GM19395 (cell line): ENCODE measurements at regions not wholly inside any gene's neighbourhood (a gene's known extent, or its start where the extent isn't known, plus 50 kb on each side); places are given as distances from the start of the nearest gene placed in this dataset.
A peak's percentile ranks its signal among the peaks of the same experiment; 100 is the strongest.
"Not testable (repeated sequence)": the region's sequence is repeated elsewhere in the genome, so short reads cannot be mapped to it uniquely, and the experiment has no call there.

Experiments
- ATAC-seq: cut with Tn5 transposase; IDR thresholded peaks from one replicate; pipeline ENCODE4 v1.9.1; 2021; ENCODE audit warnings: mild to moderate bottlenecking, moderate library complexity; ENCODE audit not compliant: unreplicated experiment

DNA sequence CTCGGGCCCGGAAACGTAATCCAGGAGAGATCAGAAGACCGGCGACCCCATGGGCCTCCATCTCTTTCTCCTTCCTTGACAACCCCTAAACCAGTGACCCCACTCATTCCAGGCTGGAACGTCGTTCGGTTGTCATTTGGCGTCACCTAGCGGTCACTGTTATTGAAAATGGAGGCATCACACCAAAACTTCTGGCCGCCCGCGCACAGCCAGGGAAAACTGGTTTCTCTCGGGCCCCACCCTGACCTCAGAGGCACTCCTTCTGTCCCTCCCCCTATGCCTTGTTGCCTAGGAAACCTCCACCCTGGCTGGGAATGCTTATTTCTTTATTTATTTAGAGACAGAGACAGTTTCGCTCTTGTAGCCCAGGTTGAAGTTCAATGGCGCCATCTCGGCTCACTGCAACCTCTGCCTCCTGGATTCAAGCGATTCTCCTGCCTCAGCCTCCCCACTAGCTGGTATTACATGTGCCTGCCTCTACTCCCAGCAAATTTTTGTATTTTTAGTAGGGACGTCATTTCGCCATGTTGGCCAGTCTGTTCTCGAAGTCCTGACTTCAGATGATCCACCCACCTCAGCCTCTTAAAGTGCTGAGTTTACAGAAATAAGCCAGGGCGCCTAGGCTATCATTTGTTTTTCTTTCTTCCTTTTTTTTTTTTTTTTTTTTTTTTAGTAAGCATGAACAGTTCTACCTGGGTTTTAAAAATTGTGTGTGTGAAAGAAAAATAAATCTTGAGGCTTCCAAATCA lies 2144.1 kb upstream of the TPTE start:
- ATAC-seq, result peak; percentile 54

DNA sequence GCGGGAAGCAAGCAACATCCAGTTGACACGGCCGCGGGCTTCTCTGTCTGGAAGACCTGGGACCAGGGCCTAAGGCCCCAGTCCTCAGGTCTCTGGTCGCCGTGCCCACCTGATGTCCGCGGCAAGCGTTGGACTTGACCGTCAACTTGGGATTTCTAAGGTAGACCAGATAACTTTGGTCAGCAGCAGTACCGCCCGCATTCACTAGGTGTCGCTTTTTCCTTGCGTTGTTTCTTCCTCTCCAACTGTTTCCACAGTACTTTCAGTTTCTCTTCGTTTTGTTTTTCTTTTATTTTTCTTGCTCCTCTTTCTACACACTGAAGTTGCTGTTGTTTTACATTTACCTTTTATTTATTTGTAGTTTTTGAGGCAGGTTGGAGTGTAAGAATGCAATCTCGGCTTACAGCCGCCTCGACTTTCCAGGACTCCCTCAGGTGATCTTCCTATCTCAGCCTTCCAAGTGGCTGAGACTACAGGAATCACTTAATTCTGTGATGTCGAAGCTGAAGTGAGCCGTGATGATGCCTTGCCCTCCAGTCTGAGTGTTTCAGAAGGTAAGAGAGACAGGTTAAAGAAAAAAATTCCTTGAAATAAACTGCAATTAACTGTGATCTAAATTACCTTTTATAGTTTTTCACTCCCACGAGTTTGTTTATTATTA lies 2140.8 kb upstream of the TPTE start:
- ATAC-seq, result peak; percentile 58

DNA sequence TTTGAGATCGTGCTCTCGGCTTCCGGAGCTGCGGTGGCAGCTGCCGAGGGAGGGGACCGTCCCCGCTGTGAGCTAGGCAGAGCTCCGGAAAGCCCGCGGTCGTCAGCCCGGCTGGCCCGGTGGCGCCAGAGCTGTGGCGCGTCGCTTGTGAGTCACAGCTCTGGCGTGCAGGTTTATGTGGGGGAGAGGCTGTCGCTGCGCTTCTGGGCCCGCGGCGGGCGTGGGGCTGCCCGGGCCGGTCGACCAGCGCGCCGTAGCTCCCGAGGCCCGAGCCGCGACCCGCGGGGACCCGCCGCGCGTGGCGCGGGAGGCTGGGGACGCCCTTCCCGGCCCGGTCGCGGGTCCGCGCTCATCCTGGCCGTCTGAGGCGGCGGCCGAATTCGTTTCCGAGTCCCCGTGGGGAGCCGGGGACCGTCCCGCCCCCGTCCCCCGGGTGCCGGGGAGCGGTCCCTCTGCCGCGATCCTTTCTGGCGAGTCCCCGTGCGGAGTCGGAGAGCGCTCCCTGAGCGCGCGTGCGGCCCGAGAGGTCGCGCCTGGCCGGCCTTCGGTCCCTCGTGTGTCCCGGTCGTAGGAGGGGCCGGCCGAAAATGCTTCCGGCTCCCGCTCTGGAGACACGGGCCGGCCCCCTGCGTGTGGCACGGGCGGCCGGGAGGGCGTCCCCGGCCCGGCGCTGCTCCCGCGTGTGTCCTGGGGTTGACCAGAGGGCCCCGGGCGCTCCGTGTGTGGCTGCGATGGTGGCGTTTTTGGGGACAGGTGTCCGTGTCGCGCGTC lies 2133.0 kb upstream of the TPTE start:
- ATAC-seq, result peak; percentile 75

- ATAC-seq, result not testable (repeated sequence)
Observed at GRCh38 chr21:8388940-8389238, 2132.5 kb upstream of the TPTE start.

GRCh38 chr21:8390550-8391171 lies 2130.7 kb upstream of the TPTE start:
- ATAC-seq, result not testable (repeated sequence)

DNA sequence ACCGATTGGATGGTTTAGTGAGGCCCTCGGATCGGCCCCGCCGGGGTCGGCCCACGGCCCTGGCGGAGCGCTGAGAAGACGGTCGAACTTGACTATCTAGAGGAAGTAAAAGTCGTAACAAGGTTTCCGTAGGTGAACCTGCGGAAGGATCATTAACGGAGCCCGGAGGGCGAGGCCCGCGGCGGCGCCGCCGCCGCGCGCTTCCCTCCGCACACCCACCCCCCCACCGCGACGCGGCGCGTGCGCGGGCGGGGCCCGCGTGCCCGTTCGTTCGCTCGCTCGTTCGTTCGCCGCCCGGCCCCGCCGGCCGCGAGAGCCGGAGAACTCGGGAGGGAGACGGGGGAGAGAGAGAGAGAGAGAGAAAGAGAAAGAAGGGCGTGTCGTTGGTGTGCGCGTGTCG lies 2127.0 kb upstream of the TPTE start:
- ATAC-seq, result not testable (repeated sequence)

DNA sequence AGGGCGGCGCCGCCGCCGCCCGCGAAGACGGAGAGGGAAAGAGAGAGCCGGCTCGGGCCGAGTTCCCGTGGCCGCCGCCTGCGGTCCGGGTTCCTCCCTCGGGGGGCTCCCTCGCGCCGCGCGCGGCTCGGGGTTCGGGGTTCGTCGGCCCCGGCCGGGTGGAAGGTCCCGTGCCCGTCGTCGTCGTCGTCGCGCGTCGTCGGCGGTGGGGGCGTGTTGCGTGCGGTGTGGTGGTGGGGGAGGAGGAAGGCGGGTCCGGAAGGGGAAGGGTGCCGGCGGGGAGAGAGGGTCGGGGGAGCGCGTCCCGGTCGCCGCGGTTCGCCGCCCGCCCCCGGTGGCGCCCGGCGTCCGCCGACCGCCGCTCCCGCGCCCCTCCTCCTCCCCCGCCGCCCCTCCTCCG lies 2125.4 kb upstream of the TPTE start:
- not testable (repeated sequence) for ATAC-seq

DNA sequence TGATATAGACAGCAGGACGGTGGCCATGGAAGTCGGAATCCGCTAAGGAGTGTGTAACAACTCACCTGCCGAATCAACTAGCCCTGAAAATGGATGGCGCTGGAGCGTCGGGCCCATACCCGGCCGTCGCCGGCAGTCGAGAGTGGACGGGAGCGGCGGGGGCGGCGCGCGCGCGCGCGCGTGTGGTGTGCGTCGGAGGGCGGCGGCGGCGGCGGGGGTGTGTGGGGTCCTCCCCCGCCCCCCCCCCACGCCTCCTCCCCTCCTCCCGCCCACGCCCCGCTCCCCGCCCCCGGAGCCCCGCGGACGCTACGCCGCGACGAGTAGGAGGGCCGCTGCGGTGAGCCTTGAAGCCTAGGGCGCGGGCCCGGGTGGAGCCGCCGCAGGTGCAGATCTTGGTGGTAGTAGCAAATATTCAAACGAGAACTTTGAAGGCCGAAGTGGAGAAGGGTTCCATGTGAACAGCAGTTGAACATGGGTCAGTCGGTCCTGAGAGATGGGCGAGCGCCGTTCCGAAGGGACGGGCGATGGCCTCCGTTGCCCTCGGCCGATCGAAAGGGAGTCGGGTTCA lies 2122.4 kb upstream of the TPTE start:
- not testable (repeated sequence) for ATAC-seq

- not testable (repeated sequence) for ATAC-seq
Observed at GRCh38 chr21:8399866-8400265, 2121.5 kb upstream of the TPTE start.

DNA sequence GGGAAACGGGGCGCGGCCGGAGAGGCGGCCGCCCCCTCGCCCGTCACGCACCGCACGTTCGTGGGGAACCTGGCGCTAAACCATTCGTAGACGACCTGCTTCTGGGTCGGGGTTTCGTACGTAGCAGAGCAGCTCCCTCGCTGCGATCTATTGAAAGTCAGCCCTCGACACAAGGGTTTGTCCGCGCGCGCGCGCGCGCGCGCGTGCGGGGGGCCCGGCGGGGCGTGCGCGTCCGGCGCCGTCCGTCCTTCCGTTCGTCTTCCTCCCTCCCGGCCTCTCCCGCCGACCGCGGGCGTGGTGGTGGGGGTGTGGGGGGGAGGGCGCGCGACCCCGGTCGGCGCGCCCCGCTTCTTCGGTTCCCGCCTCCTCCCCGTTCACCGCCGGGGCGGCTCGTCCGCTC lies 2119.6 kb upstream of the TPTE start:
- ATAC-seq, result not testable (repeated sequence)

GRCh38 chr21:8406331-8406730 lies 2115.1 kb upstream of the TPTE start:
- not testable (repeated sequence) for ATAC-seq

- ATAC-seq, result not testable (repeated sequence)
Observed at GRCh38 chr21:8411139-8411671, 2110.2 kb upstream of the TPTE start.

- peak; percentile 83 for ATAC-seq
Observed at GRCh38 chr21:8419925-8420560, 2101.3 kb upstream of the TPTE start.

DNA sequence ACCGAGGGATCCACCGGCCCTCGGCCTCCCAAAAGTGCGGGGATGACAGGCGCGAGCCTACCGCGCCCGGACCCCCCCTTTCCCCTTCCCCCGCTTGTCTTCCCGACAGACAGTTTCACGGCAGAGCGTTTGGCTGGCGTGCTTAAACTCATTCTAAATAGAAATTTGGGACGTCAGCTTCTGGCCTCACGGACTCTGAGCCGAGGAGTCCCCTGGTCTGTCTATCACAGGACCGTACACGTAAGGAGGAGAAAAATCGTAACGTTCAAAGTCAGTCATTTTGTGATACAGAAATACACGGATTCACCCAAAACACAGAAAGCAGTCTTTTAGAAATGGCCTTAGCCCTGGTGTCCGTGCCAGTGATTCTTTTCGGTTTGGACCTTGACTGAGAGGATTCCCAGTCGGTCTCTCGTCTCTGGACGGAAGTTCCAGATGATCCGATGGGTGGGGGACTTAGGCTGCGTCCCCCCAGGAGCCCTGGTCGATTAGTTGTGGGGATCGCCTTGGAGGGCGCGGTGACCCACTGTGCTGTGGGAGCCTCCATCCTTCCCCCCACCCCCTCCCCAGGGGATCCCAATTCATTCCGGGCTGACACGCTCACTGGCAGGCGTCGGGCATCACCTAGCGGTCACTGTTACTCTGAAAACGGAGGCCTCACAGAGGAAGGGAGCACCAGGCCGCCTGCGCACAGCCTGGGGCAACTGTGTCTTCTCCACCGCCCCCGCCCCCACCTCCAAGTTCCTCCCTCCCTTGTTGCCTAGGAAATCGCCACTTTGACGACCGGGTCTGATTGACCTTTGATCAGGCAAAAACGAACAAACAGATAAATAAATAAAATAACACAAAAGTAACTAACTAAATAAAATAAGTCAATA lies 2093.4 kb upstream of the TPTE start:
- peak; percentile 43 for ATAC-seq

DNA sequence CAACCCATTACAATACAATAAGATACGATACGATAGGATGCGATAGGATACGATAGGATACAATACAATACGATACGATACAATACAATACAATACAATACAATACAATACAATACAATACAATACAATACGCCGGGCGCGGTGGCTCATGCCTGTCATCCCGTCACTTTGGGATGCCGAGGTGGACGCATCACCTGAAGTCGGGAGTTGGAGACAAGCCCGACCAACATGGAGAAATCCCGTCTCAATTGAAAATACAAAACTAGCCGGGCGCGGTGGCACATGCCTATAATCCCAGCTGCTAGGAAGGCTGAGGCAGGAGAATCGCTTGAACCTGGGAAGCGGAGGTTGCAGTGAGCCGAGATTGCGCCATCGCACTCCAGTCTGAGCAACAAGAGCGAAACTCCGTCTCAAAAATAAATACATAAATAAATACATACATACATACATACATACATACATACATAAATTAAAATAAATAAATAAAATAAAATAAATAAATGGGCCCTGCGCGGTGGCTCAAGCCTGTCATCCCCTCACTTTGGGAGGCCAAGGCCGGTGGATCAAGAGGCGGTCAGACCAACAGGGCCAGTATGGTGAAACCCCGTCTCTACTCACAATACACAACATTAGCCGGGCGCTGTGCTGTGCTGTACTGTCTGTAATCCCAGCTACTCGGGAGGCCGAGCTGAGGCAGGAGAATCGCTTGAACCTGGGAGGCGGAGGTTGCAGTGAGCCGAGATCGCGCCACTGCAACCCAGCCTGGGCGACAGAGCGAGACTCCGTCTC lies 2092.5 kb upstream of the TPTE start:
- peak; percentile 76 for ATAC-seq

DNA sequence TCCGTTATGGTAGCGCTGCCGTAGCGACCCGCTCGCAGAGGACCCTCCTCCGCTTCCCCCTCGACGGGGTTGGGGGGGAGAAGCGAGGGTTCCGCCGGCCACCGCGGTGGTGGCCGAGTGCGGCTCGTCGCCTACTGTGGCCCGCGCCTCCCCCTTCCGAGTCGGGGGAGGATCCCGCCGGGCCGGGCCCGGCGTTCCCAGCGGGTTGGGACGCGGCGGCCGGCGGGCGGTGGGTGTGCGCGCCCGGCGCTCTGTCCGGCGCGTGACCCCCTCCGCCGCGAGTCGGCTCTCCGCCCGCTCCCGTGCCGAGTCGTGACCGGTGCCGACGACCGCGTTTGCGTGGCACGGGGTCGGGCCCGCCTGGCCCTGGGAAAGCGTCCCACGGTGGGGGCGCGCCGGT lies 2086.7 kb upstream of the TPTE start:
- not testable (repeated sequence) for ATAC-seq

DNA sequence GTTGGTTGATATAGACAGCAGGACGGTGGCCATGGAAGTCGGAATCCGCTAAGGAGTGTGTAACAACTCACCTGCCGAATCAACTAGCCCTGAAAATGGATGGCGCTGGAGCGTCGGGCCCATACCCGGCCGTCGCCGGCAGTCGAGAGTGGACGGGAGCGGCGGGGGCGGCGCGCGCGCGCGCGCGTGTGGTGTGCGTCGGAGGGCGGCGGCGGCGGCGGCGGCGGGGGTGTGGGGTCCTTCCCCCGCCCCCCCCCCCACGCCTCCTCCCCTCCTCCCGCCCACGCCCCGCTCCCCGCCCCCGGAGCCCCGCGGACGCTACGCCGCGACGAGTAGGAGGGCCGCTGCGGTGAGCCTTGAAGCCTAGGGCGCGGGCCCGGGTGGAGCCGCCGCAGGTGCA lies 2078.3 kb upstream of the TPTE start:
- ATAC-seq, result not testable (repeated sequence)

DNA sequence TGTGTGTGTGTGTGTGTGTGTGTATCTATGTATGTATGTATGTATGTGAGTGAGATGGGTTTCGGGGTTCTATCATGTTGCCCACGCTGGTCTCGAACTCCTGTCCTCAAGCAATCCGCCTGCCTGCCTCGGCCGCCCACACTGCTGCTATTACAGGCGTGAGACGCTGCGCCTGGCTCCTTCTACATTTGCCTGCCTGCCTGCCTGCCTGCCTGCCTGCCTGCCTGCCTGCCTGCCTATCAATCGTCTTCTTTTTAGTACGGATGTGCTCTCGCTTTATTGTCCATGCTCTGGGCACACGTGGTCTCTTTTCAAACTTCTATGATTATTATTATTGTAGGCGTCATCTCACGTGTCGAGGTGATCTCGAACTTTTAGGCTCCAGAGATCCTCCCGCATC lies 2071.6 kb upstream of the TPTE start:
- ATAC-seq, result not testable (repeated sequence)
